GM18498 (cell line): ENCODE measurements at regions not wholly inside any gene's neighbourhood (a gene's known extent, or its start where the extent isn't known, plus 50 kb on each side); places are given as distances from the start of the nearest gene placed in this dataset.

ENCODE experiments used
- ATAC-seq: cut with Tn5 transposase; IDR thresholded peaks from one replicate; pipeline ENCODE4 v1.9.1; 2021; ENCODE audit warnings: mild to moderate bottlenecking, moderate library complexity; ENCODE audit not compliant: unreplicated experiment

GRCh38 chr2:84290537-84290936 is 168.5 kb downstream of the SUCLG1 start:
- ATAC-seq = no peak

GRCh38 chr2:84288293-84288692 is 170.8 kb downstream of the SUCLG1 start:
- ATAC-seq = no peak

- ATAC-seq = no peak
Observed at GRCh38 chr2:84286878-84287277, 172.2 kb downstream of the SUCLG1 start.

GRCh38 chr2:84285056-84285747 is 173.9 kb downstream of the SUCLG1 start:
- ATAC-seq = no peak

GRCh38 chr2:84283506-84283905 is 175.6 kb downstream of the SUCLG1 start:
- no peak for ATAC-seq

GRCh38 chr2:84281510-84281909 is 177.6 kb downstream of the SUCLG1 start:
- ATAC-seq = no peak

- ATAC-seq = no peak
Observed at GRCh38 chr2:84280873-84281272, 178.2 kb downstream of the SUCLG1 start.

- ATAC-seq = no peak
Observed at GRCh38 chr2:84278386-84278785, 180.7 kb downstream of the SUCLG1 start.

- no peak for ATAC-seq
Observed at GRCh38 chr2:84276590-84277255, 182.4 kb downstream of the SUCLG1 start.

GRCh38 chr2:84273406-84273805 is 185.7 kb downstream of the SUCLG1 start:
- ATAC-seq = no peak

GRCh38 chr2:84271977-84272376 is 187.1 kb downstream of the SUCLG1 start:
- ATAC-seq = no peak

GRCh38 chr2:84257831-84258230 is 201.2 kb downstream of the SUCLG1 start:
- ATAC-seq = no peak

- ATAC-seq = no peak
Observed at GRCh38 chr2:84251651-84252302, 207.3 kb downstream of the SUCLG1 start.

GRCh38 chr2:84249140-84249539 is 209.9 kb downstream of the SUCLG1 start:
- ATAC-seq = no peak

GRCh38 chr2:84247532-84247931 is 211.5 kb downstream of the SUCLG1 start:
- ATAC-seq = no peak

GRCh38 chr2:84243788-84244733 is 215.0 kb downstream of the SUCLG1 start:
- no peak for ATAC-seq

- ATAC-seq = no peak
Observed at GRCh38 chr2:84238907-84239306, 220.2 kb downstream of the SUCLG1 start.

GRCh38 chr2:84236288-84236687 is 222.8 kb downstream of the SUCLG1 start:
- ATAC-seq = no peak

GRCh38 chr2:84234103-84234502 is 225.0 kb downstream of the SUCLG1 start:
- ATAC-seq = no peak

GRCh38 chr2:84231478-84231877 is 227.6 kb downstream of the SUCLG1 start:
- ATAC-seq = no peak

GRCh38 chr2:84224121-84224520 is 235.0 kb downstream of the SUCLG1 start:
- no peak for ATAC-seq
